ENCODE measurements at regions not wholly inside any gene's neighbourhood (a gene's known extent, or its start where the extent isn't known, plus 50 kb on each side); places are given as distances from the start of the nearest gene placed in this dataset.

GRCh38 chr15:69951256-69951897, 146.3 kb downstream of the TLE3 start:
- DNase-seq (ENCODE audit: low read depth), result no peak
- no peak overlapping the region for H3K4me3 ChIP-seq (ENCODE audit: low read depth, low read length)
- TF ChIP-seq, protein P1, sequence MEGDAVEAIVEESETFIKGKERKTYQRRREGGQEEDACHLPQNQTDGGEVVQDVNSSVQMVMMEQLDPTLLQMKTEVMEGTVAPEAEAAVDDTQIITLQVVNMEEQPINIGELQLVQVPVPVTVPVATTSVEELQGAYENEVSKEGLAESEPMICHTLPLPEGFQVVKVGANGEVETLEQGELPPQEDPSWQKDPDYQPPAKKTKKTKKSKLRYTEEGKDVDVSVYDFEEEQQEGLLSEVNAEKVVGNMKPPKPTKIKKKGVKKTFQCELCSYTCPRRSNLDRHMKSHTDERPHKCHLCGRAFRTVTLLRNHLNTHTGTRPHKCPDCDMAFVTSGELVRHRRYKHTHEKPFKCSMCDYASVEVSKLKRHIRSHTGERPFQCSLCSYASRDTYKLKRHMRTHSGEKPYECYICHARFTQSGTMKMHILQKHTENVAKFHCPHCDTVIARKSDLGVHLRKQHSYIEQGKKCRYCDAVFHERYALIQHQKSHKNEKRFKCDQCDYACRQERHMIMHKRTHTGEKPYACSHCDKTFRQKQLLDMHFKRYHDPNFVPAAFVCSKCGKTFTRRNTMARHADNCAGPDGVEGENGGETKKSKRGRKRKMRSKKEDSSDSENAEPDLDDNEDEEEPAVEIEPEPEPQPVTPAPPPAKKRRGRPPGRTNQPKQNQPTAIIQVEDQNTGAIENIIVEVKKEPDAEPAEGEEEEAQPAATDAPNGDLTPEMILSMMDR (conservative IDR thresholded peaks at IDR 0.05; ENCODE audit: low read depth, low read length), result no peak

- DNase-seq (ENCODE audit: low read depth), result no peak
- TF ChIP-seq, protein P1 (conservative IDR thresholded peaks at IDR 0.05; ENCODE audit: low read depth, low read length), result no peak
- no peak overlapping the region for H3K4me3 ChIP-seq (ENCODE audit: low read depth, low read length)
Observed at GRCh38 chr15:69951898-69952555, 145.7 kb downstream of the TLE3 start.

- TF ChIP-seq, protein P1 (conservative IDR thresholded peaks at IDR 0.05; ENCODE audit: low read depth, low read length), result no peak
- DNase-seq (ENCODE audit: low read depth), result no peak
Observed at GRCh38 chr15:69953051-69953450, 144.7 kb downstream of the TLE3 start.

GRCh38 chr15:69953816-69954215, 143.9 kb downstream of the TLE3 start:
- no peak for DNase-seq (ENCODE audit: low read depth)
- TF ChIP-seq, protein P1 (conservative IDR thresholded peaks at IDR 0.05; ENCODE audit: low read depth, low read length), result no peak
- H3K4me3 ChIP-seq (ENCODE audit: low read depth, low read length), result no peak overlapping the region

More at GRCh38 chr15:69953051-69953450, 144.7 kb downstream of the TLE3 start:
- H3K4me3 ChIP-seq (ENCODE audit: low read depth, low read length), result no peak overlapping the region

- TF ChIP-seq, protein P1 (conservative IDR thresholded peaks at IDR 0.05; ENCODE audit: low read depth, low read length), result no peak
- no peak for DNase-seq (ENCODE audit: low read depth)
- H3K4me3 ChIP-seq (ENCODE audit: low read depth, low read length), result no peak overlapping the region
Observed at GRCh38 chr15:69954666-69955065, 143.1 kb downstream of the TLE3 start.

DNA sequence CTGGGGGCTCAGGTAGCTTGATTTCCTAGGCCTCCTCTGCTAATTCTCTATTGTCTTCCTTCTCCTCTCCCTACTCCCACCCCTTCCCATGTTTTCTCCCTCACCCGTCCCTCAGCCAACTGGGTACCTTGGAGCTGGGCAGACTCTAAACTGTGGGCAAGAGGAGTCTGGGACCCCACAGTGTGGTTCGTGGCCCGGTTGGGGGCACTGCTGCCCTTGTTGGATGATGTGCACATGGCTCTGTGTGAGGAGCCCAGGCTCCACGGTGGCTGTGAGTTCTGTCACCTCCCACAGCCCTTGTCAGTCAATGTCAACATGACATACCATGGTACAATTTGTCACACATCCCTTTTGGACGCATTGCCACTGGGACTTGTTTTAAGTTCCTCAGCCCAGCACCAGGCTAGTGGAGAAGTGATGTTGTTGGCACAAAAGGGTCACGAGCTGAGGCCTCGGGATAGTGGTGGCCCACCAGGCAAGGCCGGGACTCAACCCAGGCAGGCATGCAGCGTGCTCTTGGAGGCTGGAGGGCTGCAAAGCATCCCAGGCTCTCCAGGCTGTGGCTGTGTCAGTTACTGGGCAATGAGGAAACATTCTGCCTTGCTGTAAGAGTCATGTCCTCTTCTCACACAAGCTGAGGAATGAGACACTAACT, 142.3 kb downstream of the TLE3 start:
- TF ChIP-seq, protein P1 (conservative IDR thresholded peaks at IDR 0.05; ENCODE audit: low read depth, low read length), result no peak
- no peak overlapping the region for H3K4me3 ChIP-seq (ENCODE audit: low read depth, low read length)

More for the DNA sequence above, 142.3 kb downstream of the TLE3 start:
- DNase-seq (ENCODE audit: low read depth), result no peak

All from epithelial cell of proximal tubule (primary cell).